K562 (cell line): ENCODE measurements at regions not wholly inside any gene's neighbourhood (a gene's known extent, or its start where the extent isn't known, plus 50 kb on each side); places are given as distances from the start of the nearest gene placed in this dataset.

Experiments used
- ATAC-seq: fragments of 200-7000 bp; cut with Tn5 transposase; 3 replicates; pipeline ENCODE4 v1.9.1; 2020; ENCODE audit warnings: moderate library complexity
- BruUV-seq: library from RNA; stranded (reverse); fragments of 400-500 nt; replicated peaks from 2 replicates; lab custom pipeline; 2021; lab: Mats Ljungman, UMichigan
- CTCF ChIA-PET: fragments of 300-600 bp; formaldehyde crosslinking; extraction: SDS; loops from one replicate; lab custom pipeline; 2021; ENCODE audit warnings: low intra/inter-chr PET ratio; lab: Yijun Ruan, JAX
- POLR2A ChIA-PET: fragments of 300-600, 350-650 bp; sonication (Branson Sonifier 250); formaldehyde crosslinking; extraction: SDS; loops from one replicate; lab custom pipeline; 2021; ENCODE audit warnings: antibody characterized with exemption, inconsistent platforms; lab: Yijun Ruan, JAX
- DNase-seq, 4 experiments: peaks; one replicate each; pipeline versions ENCODE4 v3.0.0 to v3.0.0-alpha.2; 2011 to 2018; ENCODE audit warnings: low spot score in 3 of 4, mixed read lengths in 3 of 4; ENCODE audit errors: extremely low read depth in 1 of 4
- FAIRE-seq: peaks from 2 replicates; lab custom pipeline; 2011; peaks lifted over from hg19 to GRCh38; lab: Jason Lieb, UNC
- H2AFZ ChIP-seq: 2 replicates; pipeline ENCODE4 v1.6.0; 2011; ENCODE audit warnings: low read depth, low read length, control low read depth, inconsistent platforms
- H3K27ac ChIP-seq: fragments of 200-600 bp; 3 replicates; pipeline ENCODE4 v1.8.0; 2011; ENCODE audit warnings: low read depth, mild to moderate bottlenecking, control low read depth, inconsistent platforms, low read length, moderate library complexity, mixed read lengths; ENCODE audit errors: extremely low read depth
- H3K27me3 ChIP-seq, 2 experiments: fragments of 300-600 bp in 1 of 2; 2 replicates in 1 of 2; 3 replicates in 1 of 2; pipeline versions ENCODE4 v1.6.0 to v1.8.0; 2011; ENCODE audit warnings: inconsistent platforms in 2 of 2, low read length in 2 of 2, mild to moderate bottlenecking in 1 of 2, mixed read lengths in 1 of 2, moderate library complexity in 1 of 2; ENCODE audit not compliant: control insufficient read depth in 2 of 2, insufficient read depth in 2 of 2
- H3K36me3 ChIP-seq: fragments of 300-600 bp; 3 replicates; pipeline ENCODE4 v1.8.0; 2011; ENCODE audit warnings: mild to moderate bottlenecking, low read length, inconsistent platforms; ENCODE audit not compliant: control insufficient read depth, insufficient read depth
- H3K4me1 ChIP-seq, 2 experiments: fragments of 200-600 bp in 1 of 2; replicated peaks in 1 of 2; 2 replicates in 1 of 2; 3 replicates in 1 of 2; pipeline versions ENCODE4 v1.5.1 to v1.8.0; 2011; ENCODE audit warnings: inconsistent platforms in 2 of 2, low read length in 2 of 2, mild to moderate bottlenecking in 1 of 2, mixed read lengths in 1 of 2, moderate library complexity in 1 of 2; ENCODE audit not compliant: control insufficient read depth in 2 of 2, insufficient read depth in 2 of 2
- H3K4me2 ChIP-seq: 2 replicates; pipeline ENCODE4 v1.6.1; 2011; ENCODE audit warnings: low read length, control low read depth, inconsistent platforms, mixed read lengths; ENCODE audit not compliant: insufficient read depth
- H3K4me3 ChIP-seq: fragments of 200-600 bp; sonication (generic), shearing (Covaris generic); 2 replicates; pipeline ENCODE4 v1.5.1; 2016; ENCODE audit warnings: control low read depth, inconsistent platforms
- H3K79me2 ChIP-seq: fragments of 200-600 bp; 3 replicates; pipeline ENCODE4 v1.8.0; 2011; ENCODE audit warnings: low read length, inconsistent platforms; ENCODE audit not compliant: control insufficient read depth, insufficient read depth
- H3K9ac ChIP-seq, 2 experiments: 2 replicates each; pipeline versions ENCODE4 v1.6.0 to v1.6.1; 2011; ENCODE audit warnings: low read depth in 2 of 2, low read length in 2 of 2, control low read depth in 1 of 2, inconsistent platforms in 1 of 2, mild to moderate bottlenecking in 1 of 2, mixed read lengths in 1 of 2; ENCODE audit not compliant: insufficient read depth in 1 of 2
- H3K9me1 ChIP-seq: one replicate; pipeline ENCODE4 v1.6.0; 2011; ENCODE audit warnings: inconsistent platforms, mild to moderate bottlenecking, low read length, moderate library complexity; ENCODE audit not compliant: control insufficient read depth, insufficient read depth
- H3K9me3 ChIP-seq: replicated peaks from 2 replicates; pipeline ENCODE4 v1.5.1; 2011; ENCODE audit warnings: low read depth, low read length, inconsistent platforms; ENCODE audit not compliant: control insufficient read depth, insufficient read depth
- H4K20me1 ChIP-seq: replicated peaks from 2 replicates; pipeline ENCODE4 v1.6.1; 2011; ENCODE audit warnings: low read length, inconsistent platforms, mixed read lengths; ENCODE audit not compliant: control insufficient read depth, insufficient read depth
- FOS ChIP-seq: IDR thresholded peaks from 3 replicates; pipeline ENCODE4 v1.6.1; 2011; ENCODE audit not compliant: insufficient read length; ENCODE audit errors: extremely low read depth
- KDM5B ChIP-seq: fragments of 200-600 bp; sonication (generic); IDR thresholded peaks from 2 replicates; pipeline ENCODE4 v1.6.1; 2012; ENCODE audit warnings: low read depth, mild to moderate bottlenecking, moderate library complexity, low read length, control low read depth, inconsistent platforms; ENCODE audit not compliant: insufficient replicate concordance
- PHF8 ChIP-seq: fragments of 200-600 bp; sonication (generic); IDR thresholded peaks from 2 replicates; pipeline ENCODE4 v1.6.1; 2012; ENCODE audit warnings: mixed run types, mild to moderate bottlenecking, inconsistent platforms, low read length, moderate library complexity, borderline replicate concordance
- SIN3A ChIP-seq, 2 experiments: fragments of 150-350 bp in 1 of 2; IDR thresholded peaks; 2 replicates each; pipeline ENCODE4 v1.6.1; 2011 to 2016; ENCODE audit warnings: borderline replicate concordance in 2 of 2, low read depth in 2 of 2, low read length in 2 of 2, mild to moderate bottlenecking in 2 of 2, moderate library complexity in 2 of 2; ENCODE audit not compliant: control insufficient read depth in 1 of 2
- TAF1 ChIP-seq: IDR thresholded peaks from 2 replicates; pipeline ENCODE4 v1.6.1; 2011; ENCODE audit warnings: mild to moderate bottlenecking, low read length, moderate library complexity; ENCODE audit not compliant: insufficient read depth, control insufficient read depth, severe bottlenecking; ENCODE audit errors: extremely low read depth
- TFAM ChIP-seq: fragments of 250-450 bp; sonication (Bioruptor Pico); conservative IDR thresholded peaks from 2 replicates; pipeline ENCODE4 v1.5.0; 2021; ENCODE audit warnings: mild to moderate bottlenecking, moderate library complexity
- TRIM24 ChIP-seq, 2 experiments: fragments of 450-650 bp; IDR thresholded peaks; 2 replicates each; pipeline ENCODE4 v1.6.1; 2016
- WHSC1 ChIP-seq: IDR thresholded peaks from one replicate; pipeline ENCODE4 v1.6.1; 2012; ENCODE audit warnings: low read length, control low read depth, inconsistent platforms
- ZKSCAN8 ChIP-seq: fragments of 200-800 bp; sonication (Bioruptor generic); IDR thresholded peaks from 2 replicates; pipeline ENCODE4 v1.6.1; 2016; ENCODE audit warnings: missing genetic modification characterization, missing compliant biosample characterization
- ZNF217 ChIP-seq: sonication (generic); formaldehyde crosslinking; IDR thresholded peaks from 2 replicates; pipeline ENCODE4 v1.8.0; 2022; ENCODE audit warnings: mild to moderate bottlenecking, missing genetic modification reagents
- ZNF24 ChIP-seq: fragments of 450-650 bp; IDR thresholded peaks from 2 replicates; pipeline ENCODE4 v1.6.1; 2016
- ZNF583 ChIP-seq: fragments of 250-450 bp; sonication (Bioruptor Pico); IDR thresholded peaks from 2 replicates; pipeline ENCODE4 v1.4.0; 2020
- ZNF644 ChIP-seq: fragments of 200-800 bp; sonication (Bioruptor generic); IDR thresholded peaks from 2 replicates; pipeline ENCODE4 v1.6.1; 2016; ENCODE audit warnings: low read depth, missing genetic modification characterization, missing compliant biosample characterization
- ZNF766 ChIP-seq: fragments of 200-800 bp; sonication (Bioruptor generic); conservative IDR thresholded peaks from 2 replicates; pipeline ENCODE4 v1.6.1; 2016; ENCODE audit warnings: missing genetic modification characterization, missing compliant biosample characterization
- WGBS: fragments of 100-300 bp; shearing (Covaris generic); methylation state at CpG from one replicate; pipeline ENCODE4 v1.1.6; 2016; ENCODE audit warnings: low coverage, mixed read lengths; ENCODE audit not compliant: insufficient coverage; ENCODE audit errors: missing lambda C conversion rate; 5-methylcytosine and 5-hydroxymethylcytosine counted together
- in situ Hi-C: fragments of 300-500 bp; cut with MboI; formaldehyde crosslinking; loops from 4 replicates; pipeline ENCODE4 v1.15.0; 2018; ENCODE audit warnings: inconsistent platforms, mixed read lengths
- intact Hi-C: fragments of 100-400 bp; cut with micrococcal nuclease; formaldehyde crosslinking; loops from 2 replicates; pipeline ENCODE4 v1.14.2; 2022
- TF ChIP-seq, protein P1 (sequence below): fragments of 250-450 bp; sonication (Bioruptor Pico); IDR thresholded peaks from 2 replicates; pipeline ENCODE4 v1.4.0; 2020
- TF ChIP-seq, protein P2 (sequence below): fragments of 450-650 bp; formaldehyde crosslinking; IDR thresholded peaks from 2 replicates; pipeline ENCODE4 v1.4.0; 2020; ENCODE audit warnings: mild to moderate bottlenecking, moderate library complexity

DNA sequence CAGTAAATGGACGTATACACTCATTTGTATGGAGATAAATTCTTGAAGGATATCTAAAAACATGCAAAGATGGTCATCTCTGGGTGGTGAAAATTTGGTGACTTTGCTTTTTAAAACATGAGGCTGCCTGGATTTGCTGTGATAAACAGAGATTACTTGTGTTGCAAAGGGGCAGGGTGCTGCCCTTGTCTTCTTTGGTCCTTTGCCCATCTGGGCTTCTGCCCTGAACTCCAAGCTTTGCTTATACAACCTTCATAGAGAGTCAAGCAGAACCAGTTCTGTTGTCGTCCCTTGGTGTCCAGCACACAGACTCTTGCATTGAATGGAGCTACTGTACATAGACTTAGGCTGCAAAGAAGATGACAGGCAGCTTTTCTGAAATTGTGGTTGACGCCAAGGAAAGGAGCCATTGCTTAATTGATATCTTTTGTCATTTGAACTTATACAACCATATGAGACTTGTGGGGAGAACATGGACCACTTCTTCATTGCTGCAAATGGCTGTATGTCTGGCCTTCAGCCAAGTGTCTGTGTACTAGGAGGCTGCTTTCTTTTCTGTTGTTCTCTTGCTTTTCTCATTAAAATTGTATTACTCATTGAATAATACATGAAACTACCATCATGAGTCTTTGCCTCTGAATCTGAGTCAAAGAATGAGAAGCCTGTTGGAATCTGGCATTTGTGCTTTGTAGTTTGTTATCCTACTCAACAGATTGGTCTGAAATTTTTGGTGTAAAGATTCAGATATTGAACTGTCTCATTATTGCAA, 152.5 kb downstream of the DMRT2 start:
- no peaks in the 10 kb centered on the region for H4K20me1 ChIP-seq
- no peak overlapping the region for H3K4me3 ChIP-seq
- intact Hi-C loops, result no loop called here
- H2AFZ ChIP-seq, result no peak overlapping the region
- no TSS peak for BruUV-seq
- in situ Hi-C loops, result no loop called here
- H3K9ac ChIP-seq, result no peak overlapping the region
- H3K27me3 ChIP-seq, result no peaks in the 10 kb centered on the region
- H3K9me3 ChIP-seq, result no peaks in the 10 kb centered on the region
- FAIRE-seq (no peak), DNase-seq (no peak), ATAC-seq (no peak)
- H3K4me1 ChIP-seq, result no peaks in the 10 kb centered on the region
- no peaks in the 10 kb centered on the region for H3K79me2 ChIP-seq
- whole genome bisulfite sequencing, result 0% methylated on average over 3 of the region's 3 CpGs
- no peaks in the 10 kb centered on the region for H3K36me3 ChIP-seq
- no peak overlapping the region for H3K4me2 ChIP-seq
- ChIA-PET POLR2A (no interaction called here), CTCF (no interaction called here)
- H3K27ac ChIP-seq, result no peak overlapping the region
- H3K9me1 ChIP-seq, result no peaks in the 10 kb centered on the region
- TF ChIP-seq ZNF24, result no peak
- TF ChIP-seq KDM5B, result no peak
- TF ChIP-seq FOS, result no peak
- TF ChIP-seq SIN3A (IDR thresholded peaks at IDR 0.05; ENCODE audit: borderline replicate concordance in 2 of 2, control insufficient read depth in 1 of 2, low read depth in 2 of 2, low read length in 2 of 2), result no peak
- no peak for TF ChIP-seq TFAM (CRISPR knock-in tag)
- TF ChIP-seq, protein P1, sequence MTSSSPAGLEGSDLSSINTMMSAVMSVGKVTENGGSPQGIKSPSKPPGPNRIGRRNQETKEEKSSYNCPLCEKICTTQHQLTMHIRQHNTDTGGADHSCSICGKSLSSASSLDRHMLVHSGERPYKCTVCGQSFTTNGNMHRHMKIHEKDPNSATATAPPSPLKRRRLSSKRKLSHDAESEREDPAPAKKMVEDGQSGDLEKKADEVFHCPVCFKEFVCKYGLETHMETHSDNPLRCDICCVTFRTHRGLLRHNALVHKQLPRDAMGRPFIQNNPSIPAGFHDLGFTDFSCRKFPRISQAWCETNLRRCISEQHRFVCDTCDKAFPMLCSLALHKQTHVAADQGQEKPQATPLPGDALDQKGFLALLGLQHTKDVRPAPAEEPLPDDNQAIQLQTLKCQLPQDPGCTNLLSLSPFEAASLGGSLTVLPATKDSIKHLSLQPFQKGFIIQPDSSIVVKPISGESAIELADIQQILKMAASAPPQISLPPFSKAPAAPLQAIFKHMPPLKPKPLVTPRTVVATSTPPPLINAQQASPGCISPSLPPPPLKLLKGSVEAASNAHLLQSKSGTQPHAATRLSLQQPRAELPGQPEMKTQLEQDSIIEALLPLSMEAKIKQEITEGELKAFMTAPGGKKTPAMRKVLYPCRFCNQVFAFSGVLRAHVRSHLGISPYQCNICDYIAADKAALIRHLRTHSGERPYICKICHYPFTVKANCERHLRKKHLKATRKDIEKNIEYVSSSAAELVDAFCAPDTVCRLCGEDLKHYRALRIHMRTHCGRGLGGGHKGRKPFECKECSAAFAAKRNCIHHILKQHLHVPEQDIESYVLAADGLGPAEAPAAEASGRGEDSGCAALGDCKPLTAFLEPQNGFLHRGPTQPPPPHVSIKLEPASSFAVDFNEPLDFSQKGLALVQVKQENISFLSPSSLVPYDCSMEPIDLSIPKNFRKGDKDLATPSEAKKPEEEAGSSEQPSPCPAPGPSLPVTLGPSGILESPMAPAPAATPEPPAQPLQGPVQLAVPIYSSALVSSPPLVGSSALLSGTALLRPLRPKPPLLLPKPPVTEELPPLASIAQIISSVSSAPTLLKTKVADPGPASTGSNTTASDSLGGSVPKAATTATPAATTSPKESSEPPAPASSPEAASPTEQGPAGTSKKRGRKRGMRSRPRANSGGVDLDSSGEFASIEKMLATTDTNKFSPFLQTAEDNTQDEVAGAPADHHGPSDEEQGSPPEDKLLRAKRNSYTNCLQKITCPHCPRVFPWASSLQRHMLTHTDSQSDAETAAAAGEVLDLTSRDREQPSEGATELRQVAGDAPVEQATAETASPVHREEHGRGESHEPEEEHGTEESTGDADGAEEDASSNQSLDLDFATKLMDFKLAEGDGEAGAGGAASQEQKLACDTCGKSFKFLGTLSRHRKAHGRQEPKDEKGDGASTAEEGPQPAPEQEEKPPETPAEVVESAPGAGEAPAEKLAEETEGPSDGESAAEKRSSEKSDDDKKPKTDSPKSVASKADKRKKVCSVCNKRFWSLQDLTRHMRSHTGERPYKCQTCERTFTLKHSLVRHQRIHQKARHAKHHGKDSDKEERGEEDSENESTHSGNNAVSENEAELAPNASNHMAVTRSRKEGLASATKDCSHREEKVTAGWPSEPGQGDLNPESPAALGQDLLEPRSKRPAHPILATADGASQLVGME (CRISPR knock-in tag), result no peak
- TF ChIP-seq TRIM24 (IDR thresholded peaks at IDR 0.05), result no peak
- TF ChIP-seq TAF1, result no peak
- TF ChIP-seq ZNF766 (CRISPR knock-in tag), result no peak
- no peak for TF ChIP-seq ZKSCAN8
- no peak for TF ChIP-seq ZNF583 (CRISPR knock-in tag)
- TF ChIP-seq ZNF217 (CRISPR knock-in tag), result no peak
- no peak for TF ChIP-seq ZNF644
- TF ChIP-seq WHSC1, result no peak
- TF ChIP-seq, protein P2, sequence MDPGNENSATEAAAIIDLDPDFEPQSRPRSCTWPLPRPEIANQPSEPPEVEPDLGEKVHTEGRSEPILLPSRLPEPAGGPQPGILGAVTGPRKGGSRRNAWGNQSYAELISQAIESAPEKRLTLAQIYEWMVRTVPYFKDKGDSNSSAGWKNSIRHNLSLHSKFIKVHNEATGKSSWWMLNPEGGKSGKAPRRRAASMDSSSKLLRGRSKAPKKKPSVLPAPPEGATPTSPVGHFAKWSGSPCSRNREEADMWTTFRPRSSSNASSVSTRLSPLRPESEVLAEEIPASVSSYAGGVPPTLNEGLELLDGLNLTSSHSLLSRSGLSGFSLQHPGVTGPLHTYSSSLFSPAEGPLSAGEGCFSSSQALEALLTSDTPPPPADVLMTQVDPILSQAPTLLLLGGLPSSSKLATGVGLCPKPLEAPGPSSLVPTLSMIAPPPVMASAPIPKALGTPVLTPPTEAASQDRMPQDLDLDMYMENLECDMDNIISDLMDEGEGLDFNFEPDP, result no peak
- TF ChIP-seq PHF8, result no peak
